Posterior cingulate gyrus (tissue), 11 donors: ENCODE measurements at regions not wholly inside any gene's neighbourhood (a gene's known extent, or its start where the extent isn't known, plus 50 kb on each side); places are given as distances from the start of the nearest gene placed in this dataset.

Source experiments
- DNase-seq, 10 donors: peaks; one replicate each; pipeline versions ENCODE4 v3.0.0 to v3.0.0-alpha.2; 2020 to 2021; ENCODE audit warnings: mixed read lengths in 3 of 10
- intact Hi-C: fragments of 100-400 bp; cut with DNase I; formaldehyde crosslinking; loops from one replicate; pipeline ENCODE4 v1.15.1; 2023

DNA sequence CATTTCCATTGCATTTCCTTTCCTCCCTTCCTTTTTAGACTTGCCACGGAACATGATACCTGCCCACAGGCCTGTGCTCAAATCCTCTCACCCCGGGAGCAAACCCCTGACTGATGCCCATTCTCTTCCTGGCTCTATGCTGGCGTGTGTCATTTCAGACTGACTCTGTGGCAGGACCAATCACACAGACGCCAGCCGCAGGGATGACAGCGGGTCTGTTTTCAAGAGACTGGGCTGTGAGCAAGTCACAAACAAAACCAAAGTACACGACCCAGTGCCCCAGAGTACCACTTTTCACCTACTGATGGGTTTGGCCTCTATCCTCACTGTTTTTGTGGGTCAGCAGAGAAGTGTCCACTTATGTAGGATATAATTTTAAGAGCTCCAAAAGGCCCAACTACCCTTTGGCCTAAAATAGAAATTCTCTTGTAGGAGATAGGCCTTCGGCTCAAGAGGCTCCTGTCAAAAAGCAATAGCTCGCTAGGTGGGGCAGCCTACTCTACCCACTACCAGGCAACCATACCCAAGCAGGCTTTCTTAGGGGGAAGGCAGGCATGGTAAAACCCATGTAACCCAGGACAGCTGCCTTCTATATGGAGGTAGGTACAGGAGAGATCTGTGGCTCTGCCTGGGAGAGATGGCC is 215.7 kb downstream of the CDC5L start:
- intact Hi-C loops, result no loop called here
- peak in 1 of 10 donors; percentile 71 for DNase-seq

DNA sequence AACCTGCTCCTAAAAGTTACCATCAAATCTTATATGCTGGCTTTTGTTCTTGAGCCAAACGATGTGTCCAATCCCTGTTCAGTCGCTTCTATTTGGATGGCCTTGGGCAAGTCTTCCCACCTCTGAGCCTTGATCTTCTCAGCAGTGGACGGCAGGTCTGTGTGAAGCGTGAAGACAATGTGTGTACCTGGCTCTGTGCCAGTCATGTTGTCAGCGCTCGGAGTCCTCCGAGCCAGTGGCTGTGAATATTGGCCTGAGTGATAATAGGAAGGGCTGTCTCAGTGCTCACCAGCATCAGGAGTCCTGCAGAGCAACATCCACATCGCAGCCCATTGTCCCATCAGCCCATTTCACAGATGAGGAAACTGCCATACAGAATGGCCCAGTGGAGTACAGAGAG is 219.0 kb downstream of the CDC5L start:
- intact Hi-C loops, result no loop called here

DNA sequence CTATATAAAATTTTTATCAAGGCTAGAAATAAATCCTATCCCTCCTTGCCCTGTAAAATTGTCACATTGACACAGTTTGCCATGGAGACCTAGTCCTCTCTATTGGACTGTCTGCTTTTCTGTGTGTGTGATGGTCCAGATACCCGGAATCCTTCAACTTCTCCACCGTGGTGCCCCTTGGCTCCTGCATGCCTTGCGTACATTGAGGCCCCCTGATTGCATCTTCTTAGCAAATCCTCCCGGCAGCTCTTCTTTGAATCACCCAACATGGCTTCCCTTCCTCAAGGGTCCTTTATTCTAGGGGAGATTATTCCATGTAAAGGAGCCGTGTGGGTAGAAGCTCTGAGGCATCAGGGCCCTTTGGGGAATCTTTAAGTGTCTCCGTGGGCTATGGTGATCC is 219.5 kb downstream of the CDC5L start:
- DNase-seq, result no peak
- intact Hi-C loops, result no loop called here

More for the DNA sequence above, 219.0 kb downstream of the CDC5L start:
- no peak for DNase-seq

- intact Hi-C loops, result no loop called here
- DNase-seq, result no peak
Observed at GRCh38 chr6:44608175-44608574, 220.7 kb downstream of the CDC5L start.

- DNase-seq, result no peak
- intact Hi-C loops, result no loop called here
Observed at GRCh38 chr6:44609051-44609612, 221.6 kb downstream of the CDC5L start.

GRCh38 chr6:44614396-44614795 is 226.9 kb downstream of the CDC5L start:
- DNase-seq, result no peak

DNA sequence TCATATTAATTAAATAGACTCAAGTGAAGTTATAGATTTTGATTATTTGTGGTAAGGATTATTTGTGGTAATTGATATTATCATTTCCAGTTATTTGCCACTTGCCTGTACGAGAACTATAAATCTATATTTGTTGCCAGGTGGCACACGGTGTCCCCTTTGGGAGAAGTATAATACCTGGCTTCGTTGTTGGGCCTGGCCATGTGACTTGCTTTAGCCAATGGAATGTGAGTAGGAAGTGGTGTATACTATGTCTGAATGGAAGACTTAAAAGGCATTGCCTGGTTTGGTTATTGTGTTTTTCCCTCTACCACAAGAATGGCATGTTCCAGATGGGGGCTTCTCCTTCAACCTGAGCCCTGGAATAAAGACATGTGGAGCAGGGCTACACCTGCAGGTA is 228.1 kb downstream of the CDC5L start:
- intact Hi-C loops, result no loop called here
- peak in 1 of 10 donors; percentile 6 for DNase-seq

More at GRCh38 chr6:44614396-44614795, 226.9 kb downstream of the CDC5L start:
- intact Hi-C loops, result no loop called here

DNA sequence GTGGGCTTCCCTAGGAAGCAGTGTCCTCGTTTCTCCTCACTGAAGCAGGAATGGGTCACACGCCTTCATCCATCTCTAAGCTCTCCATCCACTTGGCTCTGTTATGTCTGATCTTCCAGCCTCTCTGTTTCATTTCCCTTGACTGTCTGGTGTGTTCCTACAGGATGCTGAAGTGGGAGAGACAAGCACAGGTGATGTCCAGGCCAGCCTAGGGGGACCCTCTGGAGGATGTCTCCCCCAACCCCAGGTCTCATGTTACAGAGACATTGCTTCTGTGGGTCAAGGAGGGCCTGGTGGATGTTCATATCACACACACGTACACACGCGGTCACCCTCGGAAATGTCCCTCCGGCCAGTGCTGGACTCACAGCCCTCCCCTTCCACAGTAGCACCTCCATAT is 229.9 kb downstream of the CDC5L start:
- DNase-seq, result peak in 1 of 10 donors; percentile 26
- intact Hi-C loops, result no loop called here

GRCh38 chr6:44618371-44618770 is 230.9 kb downstream of the CDC5L start:
- intact Hi-C loops, result no loop called here
- no peak for DNase-seq

DNA sequence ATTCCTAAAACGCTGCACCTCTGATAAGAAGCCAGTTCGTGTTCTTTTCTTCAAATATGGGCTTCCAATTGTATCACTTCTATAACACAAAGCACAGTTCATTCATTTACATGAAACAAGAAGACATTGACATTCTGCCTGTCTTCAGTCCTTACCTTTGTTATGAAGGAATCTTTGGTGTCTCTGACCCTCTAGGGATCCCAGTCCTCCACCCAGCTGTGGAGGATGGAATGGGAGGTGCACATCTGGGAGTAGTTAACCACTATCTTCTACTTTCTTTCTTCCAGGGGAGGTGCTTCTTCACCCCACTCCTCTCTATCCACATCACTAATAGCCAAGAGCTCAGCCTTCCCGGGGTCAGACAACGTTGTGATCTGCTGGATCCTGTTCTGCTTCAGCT is 233.4 kb downstream of the CDC5L start:
- DNase-seq, result no peak
- intact Hi-C loops, result no loop called here

GRCh38 chr6:44621846-44622245 is 234.3 kb downstream of the CDC5L start:
- intact Hi-C loops, result no loop called here
- DNase-seq, result no peak

GRCh38 chr6:44622555-44622954 is 235.0 kb downstream of the CDC5L start:
- intact Hi-C loops, result no loop called here

DNA sequence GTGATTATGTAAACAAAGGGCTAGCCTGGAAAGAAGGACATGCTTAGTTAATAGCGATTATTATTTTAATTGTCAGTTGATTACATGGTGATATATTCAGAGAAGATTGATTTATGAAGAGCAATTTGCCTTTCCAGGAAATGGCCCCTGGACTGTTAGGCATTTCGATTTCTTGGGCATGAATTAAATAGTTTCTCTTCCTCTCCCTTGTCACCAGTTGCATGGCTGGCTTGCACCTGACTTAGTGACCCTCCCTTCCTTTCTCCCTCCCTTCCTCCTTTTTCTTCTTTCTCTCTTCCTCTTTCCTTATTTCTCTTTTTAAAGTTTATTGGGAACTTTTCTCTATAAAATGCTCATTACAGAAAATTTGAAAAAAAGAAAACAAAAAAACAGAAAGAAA is 235.4 kb downstream of the CDC5L start:
- no peak for DNase-seq
- intact Hi-C loops, result no loop called here

More at GRCh38 chr6:44622555-44622954, 235.0 kb downstream of the CDC5L start:
- no peak for DNase-seq

DNA sequence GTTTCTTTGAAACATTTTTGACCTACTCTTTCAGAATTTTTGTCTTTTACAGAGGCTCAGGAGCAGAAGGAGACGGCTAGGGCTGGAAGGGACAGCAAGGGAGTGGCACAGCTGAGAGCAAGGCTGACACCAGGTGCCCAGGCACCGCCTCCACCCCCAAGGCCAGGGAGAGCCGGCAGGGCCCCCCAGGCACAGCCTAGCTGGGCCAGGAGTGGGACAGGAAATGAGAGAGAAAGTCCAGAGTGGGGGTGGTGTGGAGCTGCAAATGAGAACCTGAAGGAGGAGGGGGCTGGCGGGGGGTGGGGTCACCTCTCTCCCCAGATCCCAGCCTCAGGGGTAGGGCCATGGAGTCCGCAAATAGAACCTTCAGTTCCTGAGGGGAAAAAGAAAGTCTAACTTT is 236.7 kb downstream of the CDC5L start:
- intact Hi-C loops, result no loop called here
- no peak for DNase-seq

DNA sequence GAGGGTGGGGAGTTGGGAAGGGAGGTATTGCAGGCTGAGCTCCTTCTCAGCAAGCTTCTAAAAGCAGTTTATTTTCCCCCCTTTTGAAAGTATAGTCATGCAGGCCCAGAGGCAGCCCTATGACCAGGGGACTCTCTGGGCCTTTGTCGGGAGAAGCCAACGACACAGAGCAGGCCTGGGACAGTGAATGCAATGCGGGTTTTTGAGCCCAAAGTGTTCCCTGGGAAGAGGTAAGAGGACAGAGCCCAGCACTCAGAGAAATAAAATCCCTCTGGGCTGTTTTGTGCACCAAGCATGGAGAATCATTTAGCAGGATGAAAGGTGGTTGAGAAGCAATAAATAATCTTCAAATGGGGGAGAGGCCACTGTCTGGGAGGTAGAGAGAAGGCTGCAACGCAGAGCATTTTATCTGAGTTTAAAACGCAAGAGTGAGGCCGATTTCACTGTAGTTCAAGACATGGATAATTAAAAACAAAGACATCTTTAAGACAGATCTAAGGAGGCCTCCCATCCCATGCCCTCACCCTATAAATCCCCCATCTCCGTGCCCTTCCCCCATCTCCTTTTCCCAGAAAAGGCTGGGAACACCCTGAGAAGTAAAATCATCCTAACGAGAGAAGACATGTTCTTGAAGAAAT is 237.5 kb downstream of the CDC5L start:
- intact Hi-C loops, result no loop called here
- DNase-seq, result no peak

DNA sequence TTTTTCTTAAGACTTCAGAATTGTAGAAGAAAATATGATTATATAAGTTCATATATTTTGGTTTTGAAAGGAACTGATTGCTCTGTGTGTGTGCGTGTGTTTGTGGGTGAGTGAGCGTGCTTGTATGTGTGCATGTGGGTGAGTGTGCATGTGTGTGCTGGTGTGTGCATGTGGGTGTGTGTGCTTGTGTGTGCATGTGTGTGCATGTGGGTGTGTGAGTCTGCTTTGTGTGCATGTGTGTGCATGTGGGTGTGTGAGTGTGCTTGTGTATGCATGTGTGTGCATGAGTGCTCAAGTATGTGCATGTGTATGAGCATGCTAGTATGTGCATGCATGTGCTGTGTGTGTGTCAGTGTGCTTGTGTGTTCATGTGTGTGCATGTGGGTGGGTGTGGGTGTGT is 238.5 kb downstream of the CDC5L start:
- intact Hi-C loops, result no loop called here
- no peak for DNase-seq

DNA sequence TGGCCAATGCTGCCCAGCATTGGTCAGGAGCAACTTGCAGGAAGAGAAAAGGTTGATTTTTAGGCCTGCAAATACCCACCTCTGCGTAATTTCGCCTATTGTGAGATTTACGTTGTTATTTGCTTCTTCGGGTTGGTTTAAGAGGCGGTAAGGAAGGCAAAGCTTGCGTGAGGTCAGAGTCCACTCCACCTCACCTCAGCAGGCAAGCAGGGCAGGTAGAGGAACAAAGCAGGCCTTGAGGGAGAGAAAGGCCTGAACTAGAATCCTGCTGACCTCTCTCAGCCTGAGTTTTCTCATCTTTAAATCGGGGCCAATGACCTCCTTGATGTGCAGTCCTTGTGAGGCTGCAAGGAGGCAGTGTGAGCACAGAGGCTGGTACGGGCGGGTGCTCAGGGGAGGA is 239.1 kb downstream of the CDC5L start:
- DNase-seq, result no peak
- intact Hi-C loops, result no loop called here

DNA sequence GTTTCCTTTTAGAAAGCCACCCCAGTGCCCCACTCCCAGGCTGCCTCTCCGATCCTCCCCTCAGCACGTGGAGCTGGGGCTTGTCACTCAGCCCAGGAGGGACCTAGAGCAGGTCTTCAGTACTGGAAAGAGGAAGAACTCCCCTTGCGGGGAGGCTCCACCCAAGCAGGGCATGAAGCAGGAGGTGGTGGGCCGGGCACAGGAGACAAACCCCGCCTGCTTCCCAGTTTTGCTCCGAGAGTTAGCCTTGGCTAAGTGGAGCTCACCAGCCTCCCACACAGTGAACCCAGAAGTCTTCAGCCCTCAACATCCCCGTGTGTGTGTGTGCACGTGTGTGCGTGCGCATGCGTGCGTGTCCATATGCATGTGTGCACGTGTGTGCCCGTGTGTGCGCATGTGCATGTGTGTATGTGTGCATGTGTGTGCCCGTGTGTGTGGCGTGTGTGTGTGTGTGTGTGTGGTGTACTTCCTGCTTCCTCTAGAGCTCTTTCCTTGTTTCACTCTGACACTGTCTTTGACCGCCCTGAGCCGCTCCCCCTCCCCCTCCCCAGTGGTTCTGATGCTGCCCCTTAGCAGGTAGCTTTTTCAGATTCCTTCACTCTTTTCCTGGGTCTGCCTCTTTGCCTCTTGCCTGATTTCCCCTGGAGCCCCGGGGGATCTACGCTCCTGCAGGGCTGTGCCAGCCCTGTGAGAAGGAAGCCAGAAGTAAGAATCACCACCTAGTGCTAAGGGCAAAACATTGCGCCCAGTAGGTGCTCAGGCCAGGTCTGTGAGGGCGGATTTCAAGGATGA is 239.8 kb downstream of the CDC5L start:
- no peak for DNase-seq
- intact Hi-C loops, result no loop called here

- DNase-seq, result no peak
- intact Hi-C loops, result no loop called here
Observed at GRCh38 chr6:44627883-44628271, 240.4 kb downstream of the CDC5L start.

- DNase-seq, result no peak
- intact Hi-C loops, result no loop called here
Observed at GRCh38 chr6:44628347-44628746, 240.8 kb downstream of the CDC5L start.

DNA sequence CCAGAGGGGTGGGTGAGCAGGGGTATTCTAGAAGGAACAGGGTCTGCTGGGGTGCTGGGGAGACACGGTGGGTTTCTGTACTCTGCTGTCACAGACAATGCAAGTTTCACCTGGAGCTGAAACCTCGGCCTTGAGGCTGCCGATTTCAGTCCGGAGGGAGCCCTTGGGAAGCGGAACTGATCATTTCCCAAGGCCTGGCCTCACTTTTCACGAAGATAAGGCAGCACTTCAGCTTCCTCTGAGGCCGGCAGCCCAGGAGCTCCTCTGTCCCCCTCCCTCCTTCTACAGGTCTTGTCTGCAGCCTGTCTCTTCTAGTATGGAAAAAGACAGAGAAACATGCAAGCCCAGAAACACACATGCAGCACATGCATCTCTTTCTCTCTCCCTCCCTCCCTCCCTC is 242.1 kb downstream of the CDC5L start:
- intact Hi-C loops, result no loop called here

More for the DNA sequence above, 242.1 kb downstream of the CDC5L start:
- DNase-seq, result no peak
